Panc1 (cell line): ENCODE measurements at regions not wholly inside any gene's neighbourhood (a gene's known extent, or its start where the extent isn't known, plus 50 kb on each side); places are given as distances from the start of the nearest gene placed in this dataset.

Source experiments
- ATAC-seq: fragments of 200-7000 bp; cut with Tn5 transposase; 2 replicates; pipeline ENCODE4 v1.9.1; 2020; ENCODE audit warnings: mild to moderate bottlenecking, moderate library complexity
- BruUV-seq: library from RNA; stranded (reverse); fragments of 400-500 nt; replicated peaks from 2 replicates; lab custom pipeline; 2021; lab: Mats Ljungman, UMichigan
- CTCF ChIA-PET: fragments of 300-600 bp; sonication (Branson Sonifier 250); formaldehyde crosslinking; loops from one replicate; lab custom pipeline; 2022; ENCODE audit warnings: antibody characterized with exemption; lab: Charles Lee
- POLR2A ChIA-PET: fragments of 300-600 bp; sonication (Branson Sonifier 250); formaldehyde crosslinking; loops from one replicate; lab custom pipeline; 2022; ENCODE audit warnings: antibody characterized with exemption; lab: Charles Lee
- DNase-seq: peaks from one replicate; pipeline ENCODE4 v3.0.0-alpha.2; 2010; ENCODE audit warnings: low read depth, low spot score
- H3K27ac ChIP-seq: 2 replicates; pipeline ENCODE4 v1.5.1; 2011; ENCODE audit warnings: mild to moderate bottlenecking, low read length, inconsistent platforms
- H3K27me3 ChIP-seq: fragments of 200-500 bp; sonication (Bioruptor generic); 2 replicates; pipeline ENCODE4 v1.6.0; 2014; ENCODE audit warnings: low read length, inconsistent platforms; ENCODE audit not compliant: control insufficient read depth, insufficient read depth
- H3K36me3 ChIP-seq: fragments of 200-500 bp; sonication (Bioruptor generic); 2 replicates; pipeline ENCODE4 v1.5.1; 2014; ENCODE audit warnings: inconsistent platforms, mild to moderate bottlenecking, low read length, moderate library complexity; ENCODE audit not compliant: control insufficient read depth, insufficient read depth
- H3K4me1 ChIP-seq: 2 replicates; pipeline ENCODE4 v1.5.1; 2011; ENCODE audit warnings: inconsistent platforms, mild to moderate bottlenecking, low read length, moderate library complexity; ENCODE audit not compliant: control insufficient read depth, insufficient read depth
- H3K4me3 ChIP-seq, 2 experiments: 2 replicates each; pipeline ENCODE4 v1.5.1; 2011 to 2012; ENCODE audit warnings: low read depth in 2 of 2, low read length in 2 of 2, mild to moderate bottlenecking in 2 of 2, inconsistent platforms in 1 of 2, moderate library complexity in 1 of 2
- H3K9me3 ChIP-seq: fragments of 200-500 bp; sonication (Bioruptor generic); 2 replicates; pipeline ENCODE4 v1.5.1; 2014; ENCODE audit warnings: low read depth, mild to moderate bottlenecking, inconsistent platforms, low read length, moderate library complexity; ENCODE audit not compliant: control insufficient read depth, insufficient read depth
- CTCF ChIP-seq: fragments of 450-650 bp; IDR thresholded peaks from 2 replicates; pipeline ENCODE4 v1.5.1; 2017; ENCODE audit warnings: mild to moderate bottlenecking
- POLR2AphosphoS5 ChIP-seq: IDR thresholded peaks from 2 replicates; pipeline ENCODE4 v1.6.1; 2012; ENCODE audit warnings: mild to moderate bottlenecking, low read depth, low read length, moderate library complexity
- REST ChIP-seq, 2 experiments: IDR thresholded peaks; 2 replicates each; pipeline ENCODE4 v1.6.1; 2011 to 2012; ENCODE audit warnings: low read depth in 2 of 2, control low read depth in 1 of 2, low read length in 1 of 2, mild to moderate bottlenecking in 1 of 2, moderate library complexity in 1 of 2; ENCODE audit not compliant: insufficient read depth in 1 of 2
- SIN3A ChIP-seq: IDR thresholded peaks from 2 replicates; pipeline ENCODE4 v1.6.1; 2012; ENCODE audit warnings: low read depth, mild to moderate bottlenecking, low read length, moderate library complexity, borderline replicate concordance; ENCODE audit not compliant: insufficient read depth
- TCF7L2 ChIP-seq: IDR thresholded peaks from 2 replicates; pipeline ENCODE4 v1.6.1; 2011; ENCODE audit warnings: mild to moderate bottlenecking, low read depth, low read length, inconsistent platforms
- in situ Hi-C: cut with HindIII; loops from 2 replicates; pipeline ENCODE4 v1.10.0; 2016; ENCODE audit warnings: low sequenced_read_pairs, low pct_unique_long_range_greater_than_20kb
- intact Hi-C: fragments of 100-400 bp; cut with micrococcal nuclease; formaldehyde crosslinking; loops from one replicate; pipeline ENCODE4 v1.10.0; 2022; ENCODE audit not compliant: unreplicated experiment

GRCh38 chr6:164195278-164195941, 780.9 kb downstream of the QKI start:
- Histone ChIP-seq H3K4me1 (no peaks in the 10 kb centered on the region), H3K9me3 (no peaks in the 10 kb centered on the region), H3K36me3 (no peaks in the 10 kb centered on the region), H3K27ac (no peak overlapping the region), H3K27me3 (no peaks in the 10 kb centered on the region), H3K4me3 (no peak overlapping the region)
- in situ Hi-C loops: no loop called here
- ChIA-PET POLR2A (no interaction called here), CTCF (no interaction called here)
- intact Hi-C loops: no loop called here
- no peak for DNase-seq
- no TSS peak for BruUV-seq
- TF ChIP-seq TCF7L2: no peak
- TF ChIP-seq CTCF: no peak
- no peak for ATAC-seq

- Histone ChIP-seq H3K4me1 (no peaks in the 10 kb centered on the region), H3K9me3 (no peaks in the 10 kb centered on the region), H3K27me3 (no peaks in the 10 kb centered on the region), H3K27ac (no peak overlapping the region), H3K36me3 (no peaks in the 10 kb centered on the region), H3K4me3 (no peak overlapping the region)
- ChIA-PET POLR2A (no interaction called here), CTCF (no interaction called here)
- BruUV-seq: no TSS peak
- no peak for ATAC-seq
- DNase-seq: no peak
- TF ChIP-seq CTCF (no peak), POLR2AphosphoS5 (no peak), TCF7L2 (no peak), SIN3A (no peak), REST (IDR thresholded peaks at IDR 0.05; ENCODE audit: insufficient read depth in 1 of 2, low read depth in 2 of 2, low read length in 1 of 2) (no peak)
- intact Hi-C loops: no loop called here
- in situ Hi-C loops: no loop called here
Observed at GRCh38 chr6:164188861-164189260, 774.3 kb downstream of the QKI start.
